ENCODE measurements at regions not wholly inside any gene's neighbourhood (a gene's known extent, or its start where the extent isn't known, plus 50 kb on each side); places are given as distances from the start of the nearest gene placed in this dataset.

DNA sequence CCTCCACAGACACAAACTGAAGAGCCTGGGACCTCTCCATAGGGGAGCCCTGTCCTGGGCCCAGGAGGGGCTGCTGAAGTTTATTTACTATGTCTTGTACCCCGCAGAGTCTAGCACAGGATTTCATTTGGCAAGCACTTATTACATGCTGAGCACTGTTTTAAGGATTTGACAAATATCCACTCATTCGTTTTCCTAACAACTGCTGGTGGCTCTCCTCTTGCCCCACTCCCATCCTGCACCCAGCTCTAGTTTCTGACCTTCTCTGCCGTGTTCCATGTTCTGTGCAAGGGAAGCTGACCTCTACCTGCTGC lies 127.0 kb upstream of the MAFB start:
- TF ChIP-seq, protein P1, sequence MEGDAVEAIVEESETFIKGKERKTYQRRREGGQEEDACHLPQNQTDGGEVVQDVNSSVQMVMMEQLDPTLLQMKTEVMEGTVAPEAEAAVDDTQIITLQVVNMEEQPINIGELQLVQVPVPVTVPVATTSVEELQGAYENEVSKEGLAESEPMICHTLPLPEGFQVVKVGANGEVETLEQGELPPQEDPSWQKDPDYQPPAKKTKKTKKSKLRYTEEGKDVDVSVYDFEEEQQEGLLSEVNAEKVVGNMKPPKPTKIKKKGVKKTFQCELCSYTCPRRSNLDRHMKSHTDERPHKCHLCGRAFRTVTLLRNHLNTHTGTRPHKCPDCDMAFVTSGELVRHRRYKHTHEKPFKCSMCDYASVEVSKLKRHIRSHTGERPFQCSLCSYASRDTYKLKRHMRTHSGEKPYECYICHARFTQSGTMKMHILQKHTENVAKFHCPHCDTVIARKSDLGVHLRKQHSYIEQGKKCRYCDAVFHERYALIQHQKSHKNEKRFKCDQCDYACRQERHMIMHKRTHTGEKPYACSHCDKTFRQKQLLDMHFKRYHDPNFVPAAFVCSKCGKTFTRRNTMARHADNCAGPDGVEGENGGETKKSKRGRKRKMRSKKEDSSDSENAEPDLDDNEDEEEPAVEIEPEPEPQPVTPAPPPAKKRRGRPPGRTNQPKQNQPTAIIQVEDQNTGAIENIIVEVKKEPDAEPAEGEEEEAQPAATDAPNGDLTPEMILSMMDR (IDR thresholded peaks at IDR 0.05; ENCODE audit: unreplicated experiment), result no peak
- no peaks in the 10 kb centered on the region for H3K9me3 Mint-ChIP-seq (ENCODE audit: low read depth, unreplicated experiment)
- no peaks in the 10 kb centered on the region for H3K4me1 Mint-ChIP-seq (ENCODE audit: low read depth, unreplicated experiment)
- BruUV-seq (replicated peaks), result no TSS peak
- intact Hi-C loops (cut with micrococcal nuclease; ENCODE audit: unreplicated experiment), result no loop called here
- DNase-seq, result no peak
- peaks cover 95% of the 10 kb centered on the region for H3K27me3 Mint-ChIP-seq (ENCODE audit: unreplicated experiment)
- no peak overlapping the region for H3K27ac Mint-ChIP-seq (ENCODE audit: unreplicated experiment)
- no peak overlapping the region for H3K4me3 Mint-ChIP-seq (ENCODE audit: low read depth, unreplicated experiment)
- H3K36me3 Mint-ChIP-seq (ENCODE audit: insufficient read depth, unreplicated experiment), result no peaks in the 10 kb centered on the region
- CTCF ChIA-PET, result no interaction called here

DNA sequence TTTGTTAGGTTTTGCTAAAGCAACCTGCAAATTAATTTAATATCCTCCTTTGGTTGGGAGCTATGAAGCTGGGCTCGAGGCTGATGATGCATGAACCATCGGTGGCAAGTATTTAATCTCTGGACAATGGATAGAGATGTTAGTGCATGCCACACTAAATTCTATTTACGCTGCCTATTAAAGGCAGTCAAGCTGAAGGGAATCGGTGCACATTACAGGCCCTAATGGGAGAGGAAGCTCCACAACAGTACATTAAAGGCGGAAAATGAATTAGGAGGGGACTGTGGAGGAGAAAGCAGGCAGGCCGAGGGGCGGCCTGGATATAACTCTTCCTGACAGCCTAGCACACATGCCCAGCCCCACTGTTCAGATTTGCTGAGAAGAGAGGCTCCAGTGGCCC lies 132.4 kb upstream of the MAFB start:
- Mint-ChIP-seq H3K27ac (ENCODE audit: unreplicated experiment) (no peak overlapping the region), H3K4me3 (ENCODE audit: low read depth, unreplicated experiment) (no peak overlapping the region), H3K9me3 (ENCODE audit: low read depth, unreplicated experiment) (no peaks in the 10 kb centered on the region), H3K27me3 (ENCODE audit: unreplicated experiment) (peaks cover 97% of the 10 kb centered on the region), H3K36me3 (ENCODE audit: insufficient read depth, unreplicated experiment) (no peaks in the 10 kb centered on the region), H3K4me1 (ENCODE audit: low read depth, unreplicated experiment) (no peaks in the 10 kb centered on the region)
- intact Hi-C loops (cut with micrococcal nuclease; ENCODE audit: unreplicated experiment), result no loop called here
- CTCF ChIA-PET, result interaction anchor here (1.2 kb wide), 1 partner anchor 24 kb away, joined by 3 read pairs; no protein-coding TSS in a partner anchor
- BruUV-seq (replicated peaks), result no TSS peak
- TF ChIP-seq, protein P1 (IDR thresholded peaks at IDR 0.05; ENCODE audit: unreplicated experiment), result no peak
- no peak for DNase-seq

DNA sequence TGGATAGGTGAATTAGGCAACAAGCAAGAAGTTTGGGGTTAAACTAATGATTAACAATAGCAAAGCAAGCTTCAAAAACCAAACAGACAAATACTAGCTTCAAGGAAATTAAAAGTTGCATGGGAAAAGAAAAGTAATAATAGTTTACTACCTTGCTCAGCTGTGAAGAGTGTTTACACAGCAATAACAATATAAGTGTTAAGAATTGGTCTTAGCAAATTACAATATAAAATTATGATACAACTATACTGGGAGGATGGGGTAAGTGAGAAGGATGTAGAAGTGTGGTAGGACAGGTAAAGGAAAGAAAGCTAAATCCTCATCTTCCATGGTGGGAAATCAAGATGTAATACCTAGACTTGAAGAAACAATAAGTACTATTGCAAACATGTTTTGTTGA lies 137.7 kb upstream of the MAFB start:
- Mint-ChIP-seq H3K4me3 (ENCODE audit: low read depth, unreplicated experiment) (no peak overlapping the region), H3K9me3 (ENCODE audit: low read depth, unreplicated experiment) (no peaks in the 10 kb centered on the region), H3K27ac (ENCODE audit: unreplicated experiment) (no peak overlapping the region), H3K4me1 (ENCODE audit: low read depth, unreplicated experiment) (no peaks in the 10 kb centered on the region), H3K36me3 (ENCODE audit: insufficient read depth, unreplicated experiment) (no peaks in the 10 kb centered on the region), H3K27me3 (ENCODE audit: unreplicated experiment) (peaks cover 54% of the 10 kb centered on the region)
- intact Hi-C loops (cut with micrococcal nuclease; ENCODE audit: unreplicated experiment), result no loop called here
- no TSS peak for BruUV-seq (replicated peaks)
- no peak for DNase-seq
- CTCF ChIA-PET, result interaction anchor here (0.6 kb wide), 1 partner anchor 21 kb away, joined by 7 read pairs; no protein-coding TSS in a partner anchor
- TF ChIP-seq, protein P1 (IDR thresholded peaks at IDR 0.05; ENCODE audit: unreplicated experiment), result no peak

DNA sequence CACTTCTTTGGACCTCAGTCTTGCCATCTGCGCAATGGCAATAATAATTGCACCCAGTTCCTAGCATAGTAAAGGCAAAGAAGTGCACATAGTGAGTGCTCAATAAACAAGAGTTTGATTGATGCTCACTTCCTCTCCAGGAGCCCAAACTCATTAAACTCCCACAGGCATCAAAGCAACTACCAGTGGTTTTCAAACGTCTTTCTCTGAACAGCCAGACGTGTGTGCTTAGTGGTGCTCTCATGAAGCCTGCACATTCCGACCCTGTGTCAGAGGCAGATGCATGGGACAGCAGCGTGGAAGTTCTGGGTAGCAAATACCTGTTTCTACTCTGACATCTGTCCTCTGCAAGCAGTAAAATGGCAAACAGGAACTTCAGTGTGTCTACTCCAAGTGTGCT lies 146.3 kb upstream of the MAFB start:
- BruUV-seq (replicated peaks), result no TSS peak
- H3K4me3 Mint-ChIP-seq (ENCODE audit: low read depth, unreplicated experiment), result no peak overlapping the region
- H3K4me1 Mint-ChIP-seq (ENCODE audit: low read depth, unreplicated experiment), result no peaks in the 10 kb centered on the region
- H3K36me3 Mint-ChIP-seq (ENCODE audit: insufficient read depth, unreplicated experiment), result no peaks in the 10 kb centered on the region
- no peaks in the 10 kb centered on the region for H3K9me3 Mint-ChIP-seq (ENCODE audit: low read depth, unreplicated experiment)
- CTCF ChIA-PET, result no interaction called here
- H3K27me3 Mint-ChIP-seq (ENCODE audit: unreplicated experiment), result peaks cover 52% of the 10 kb centered on the region
- no peak overlapping the region for H3K27ac Mint-ChIP-seq (ENCODE audit: unreplicated experiment)
- intact Hi-C loops (cut with micrococcal nuclease; ENCODE audit: unreplicated experiment), result no loop called here
- TF ChIP-seq, protein P1 (IDR thresholded peaks at IDR 0.05; ENCODE audit: unreplicated experiment), result no peak
- no peak for DNase-seq

Measured in Calu3 (cell line).